B cell (primary cell): ENCODE measurements at regions not wholly inside any gene's neighbourhood (a gene's known extent, or its start where the extent isn't known, plus 50 kb on each side); places are given as distances from the start of the nearest gene placed in this dataset.

Source experiments
- ATAC-seq: fragments of 200-7000 bp; cut with Tn5 transposase; one replicate; pipeline ENCODE4 v1.10.0; 2021; ENCODE audit warnings: low read depth, mild to moderate bottlenecking, moderate number of reproducible peaks, moderate library complexity
- CTCF ChIA-PET: fragments of 350-600 bp; sonication (Branson Sonifier 250); formaldehyde crosslinking; loops from one replicate; lab custom pipeline; 2021; ENCODE audit warnings: antibody characterized with exemption, inconsistent platforms; lab: Charles Lee
- POLR2A ChIA-PET: fragments of 350-600 bp; sonication (Branson Sonifier 250); formaldehyde crosslinking; loops from one replicate; lab custom pipeline; 2021; ENCODE audit warnings: antibody characterized with exemption; lab: Charles Lee
- DNase-seq: peaks from one replicate; pipeline ENCODE4 v3.0.0; 2013
- H2AFZ ChIP-seq: 2 replicates; pipeline ENCODE4 v1.6.1; 2012; ENCODE audit warnings: mild to moderate bottlenecking, low read depth, low read length; ENCODE audit not compliant: insufficient read depth, poor library complexity, severe bottlenecking
- H3K27ac ChIP-seq, 2 donors: 1 replicate in 1 of 2; 2 replicates in 1 of 2; pipeline ENCODE4 v1.5.1; 2012 to 2013; ENCODE audit warnings: low read length in 2 of 2, mild to moderate bottlenecking in 2 of 2, moderate library complexity in 1 of 2
- H3K27me3 ChIP-seq, 4 experiments: fragments of 200-600 bp in 1 of 4; sonication (generic) in 1 of 4; replicated peaks in 1 of 4; 1 replicate in 2 of 4; 2 replicates in 2 of 4; pipeline versions ENCODE4 v1.6.1 to v1.7.0; 2013 to 2016; ENCODE audit warnings: low read length in 3 of 4, mild to moderate bottlenecking in 2 of 4, mixed read lengths in 1 of 4, moderate library complexity in 1 of 4; ENCODE audit not compliant: insufficient read depth in 4 of 4, control insufficient read depth in 3 of 4; ENCODE audit errors: control extremely low read depth in 1 of 4
- H3K36me3 ChIP-seq, 2 experiments: replicated peaks in 1 of 2; 1 replicate in 1 of 2; 2 replicates in 1 of 2; pipeline versions ENCODE4 v1.6.1 to v1.7.1; 2013; ENCODE audit warnings: low read length in 1 of 2; ENCODE audit not compliant: insufficient read depth in 2 of 2, control insufficient read depth in 1 of 2; ENCODE audit errors: control extremely low read depth in 1 of 2, extremely low read depth in 1 of 2
- H3K4me1 ChIP-seq, 2 donors: fragments of 200-600 bp in 1 of 2; sonication (generic) in 1 of 2; 1 replicate in 1 of 2; 2 replicates in 1 of 2; pipeline versions ENCODE4 v1.5.1 to v1.6.1; 2013 to 2017; ENCODE audit warnings: low read length in 2 of 2; ENCODE audit not compliant: control insufficient read depth in 2 of 2, insufficient read depth in 2 of 2
- H3K4me2 ChIP-seq: replicated peaks from 2 replicates; pipeline ENCODE3; 2012; ENCODE audit warnings: mild to moderate bottlenecking, low read depth, low read length; ENCODE audit not compliant: poor library complexity, severe bottlenecking
- H3K4me3 ChIP-seq, 5 experiments: fragments of 200-600 bp in 1 of 5; sonication (generic) in 1 of 5; 1 replicate in 3 of 5; 2 replicates in 2 of 5; pipeline versions ENCODE4 v1.5.1 to v1.7.0; 2011 to 2016; ENCODE audit warnings: low read length in 4 of 5, mild to moderate bottlenecking in 4 of 5, low read depth in 2 of 5, control low read depth in 1 of 5, moderate library complexity in 1 of 5; ENCODE audit not compliant: insufficient read depth in 1 of 5; ENCODE audit errors: control extremely low read depth in 1 of 5, extremely low read depth in 1 of 5
- H3K79me2 ChIP-seq: fragments of 200-600 bp; sonication (generic); one replicate; pipeline ENCODE4 v1.6.0; 2016; ENCODE audit warnings: low read length; ENCODE audit not compliant: control insufficient read depth, insufficient read depth
- H3K9ac ChIP-seq: fragments of 200-600 bp; sonication (generic); 2 replicates; pipeline ENCODE4 v1.6.1; 2017; ENCODE audit warnings: mild to moderate bottlenecking, low read length, moderate library complexity
- H3K9me3 ChIP-seq, 3 donors: one replicate each; pipeline versions ENCODE4 v1.6.1 to v1.7.1; 2013; ENCODE audit warnings: low read length in 2 of 3; ENCODE audit not compliant: control insufficient read depth in 2 of 3, insufficient read depth in 1 of 3; ENCODE audit errors: control extremely low read depth in 1 of 3
- H4K20me1 ChIP-seq: 2 replicates; pipeline ENCODE4 v1.6.0; 2012; ENCODE audit warnings: mild to moderate bottlenecking, low read length; ENCODE audit not compliant: insufficient read depth, control insufficient read depth, poor library complexity, severe bottlenecking
- H3K27ac Mint-ChIP-seq: one replicate; pipeline ENCODE4 v1.8.0; 2021; ENCODE audit warnings: mixed read lengths
- H3K27me3 Mint-ChIP-seq: one replicate; pipeline ENCODE4 v1.8.0; 2021; ENCODE audit warnings: mixed read lengths
- H3K4me1 Mint-ChIP-seq: one replicate; pipeline ENCODE4 v1.8.0; 2021; ENCODE audit warnings: mixed read lengths
- H3K4me3 Mint-ChIP-seq: one replicate; pipeline ENCODE4 v1.8.0; 2021; ENCODE audit warnings: mixed read lengths
- H3K9me3 Mint-ChIP-seq: one replicate; pipeline ENCODE4 v1.8.0; 2022; ENCODE audit warnings: mixed read lengths; ENCODE audit not compliant: insufficient read depth
- EZH2 ChIP-seq: IDR thresholded peaks from 2 replicates; pipeline ENCODE4 v1.6.1; 2012; ENCODE audit warnings: borderline replicate concordance, low read depth, mild to moderate bottlenecking, moderate library complexity, low read length; ENCODE audit not compliant: insufficient read depth, poor library complexity, severe bottlenecking
- WGBS: methylation state at CpG from one replicate; pipeline ENCODE4 v1.1.5; 2013; ENCODE audit warnings: missing lambda C conversion rate; ENCODE audit not compliant: insufficient coverage; 5-methylcytosine and 5-hydroxymethylcytosine counted together
- intact Hi-C: fragments of 100-400 bp; cut with micrococcal nuclease; formaldehyde crosslinking; loops from one replicate; pipeline ENCODE4 v1.10.0; 2022
- TF ChIP-seq, protein P1 (sequence below): fragments of 200-600 bp; IDR thresholded peaks from one replicate; pipeline ENCODE4 v1.8.0; 2022; ENCODE audit warnings: antibody characterized with exemption, mild to moderate bottlenecking

DNA sequence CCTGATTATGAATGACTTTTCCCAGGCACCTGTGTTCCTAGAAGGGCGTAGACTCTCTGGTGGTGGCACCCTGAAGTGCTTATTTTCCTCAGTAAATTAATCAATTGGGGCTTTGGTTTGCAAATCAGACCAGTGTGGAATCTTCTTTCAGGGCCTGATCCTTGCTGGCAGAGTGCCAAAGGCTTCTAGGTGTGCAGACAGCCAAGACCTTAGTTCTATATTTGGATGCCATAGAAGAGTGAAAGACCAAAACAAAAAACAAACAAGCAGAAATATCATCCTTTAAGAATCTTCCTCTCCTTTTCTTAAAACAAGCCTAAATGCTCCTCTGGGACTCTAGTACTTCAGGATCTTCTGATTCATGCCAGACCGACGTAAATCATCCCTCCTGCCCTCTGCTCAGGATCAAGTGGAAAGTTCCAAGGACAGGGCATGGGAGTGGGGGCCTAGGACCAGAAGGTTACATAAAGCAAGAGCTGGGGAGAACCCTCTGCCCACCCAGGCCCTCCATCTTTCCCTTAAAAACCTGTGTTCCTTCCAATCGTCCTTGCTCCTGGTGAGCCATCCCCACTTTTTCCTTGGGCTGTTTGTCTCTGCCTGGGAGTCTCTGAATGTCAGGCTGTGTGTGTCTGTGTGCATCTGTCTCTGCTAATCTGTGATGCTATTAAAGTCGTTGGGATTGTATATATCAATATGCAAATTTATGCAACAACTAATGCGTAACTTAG is 70.5 kb upstream of the MYLIP start:
- Mint-ChIP-seq H3K4me1 (no peaks in the 10 kb centered on the region), H3K27me3 (no peaks in the 10 kb centered on the region), H3K9me3 (no peaks in the 10 kb centered on the region), H3K4me3 (no peak overlapping the region), H3K27ac (no peak overlapping the region)
- H3K4me2 ChIP-seq: no peak overlapping the region
- intact Hi-C loops: no loop called here
- no peaks in the 10 kb centered on the region for H3K36me3 ChIP-seq
- CTCF ChIA-PET: no interaction called here
- no peaks in the 10 kb centered on the region for H3K79me2 ChIP-seq
- no peak overlapping the region for H2AFZ ChIP-seq
- POLR2A ChIA-PET: no interaction called here
- no peak for TF ChIP-seq EZH2
- TF ChIP-seq, protein P1, sequence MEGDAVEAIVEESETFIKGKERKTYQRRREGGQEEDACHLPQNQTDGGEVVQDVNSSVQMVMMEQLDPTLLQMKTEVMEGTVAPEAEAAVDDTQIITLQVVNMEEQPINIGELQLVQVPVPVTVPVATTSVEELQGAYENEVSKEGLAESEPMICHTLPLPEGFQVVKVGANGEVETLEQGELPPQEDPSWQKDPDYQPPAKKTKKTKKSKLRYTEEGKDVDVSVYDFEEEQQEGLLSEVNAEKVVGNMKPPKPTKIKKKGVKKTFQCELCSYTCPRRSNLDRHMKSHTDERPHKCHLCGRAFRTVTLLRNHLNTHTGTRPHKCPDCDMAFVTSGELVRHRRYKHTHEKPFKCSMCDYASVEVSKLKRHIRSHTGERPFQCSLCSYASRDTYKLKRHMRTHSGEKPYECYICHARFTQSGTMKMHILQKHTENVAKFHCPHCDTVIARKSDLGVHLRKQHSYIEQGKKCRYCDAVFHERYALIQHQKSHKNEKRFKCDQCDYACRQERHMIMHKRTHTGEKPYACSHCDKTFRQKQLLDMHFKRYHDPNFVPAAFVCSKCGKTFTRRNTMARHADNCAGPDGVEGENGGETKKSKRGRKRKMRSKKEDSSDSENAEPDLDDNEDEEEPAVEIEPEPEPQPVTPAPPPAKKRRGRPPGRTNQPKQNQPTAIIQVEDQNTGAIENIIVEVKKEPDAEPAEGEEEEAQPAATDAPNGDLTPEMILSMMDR: no peak
- H3K9me3 ChIP-seq: no peaks in the 10 kb centered on the region
- H3K27ac ChIP-seq: no peak overlapping the region
- no peaks in the 10 kb centered on the region for H3K27me3 ChIP-seq
- H3K9ac ChIP-seq: no peak overlapping the region
- no peaks in the 10 kb centered on the region for H3K4me1 ChIP-seq
- ATAC-seq (no peak), DNase-seq (no peak)
- H3K4me3 ChIP-seq: no peak overlapping the region
- no peaks in the 10 kb centered on the region for H4K20me1 ChIP-seq
- 90% methylated on average over 3 of the region's 6 CpGs for WGBS

DNA sequence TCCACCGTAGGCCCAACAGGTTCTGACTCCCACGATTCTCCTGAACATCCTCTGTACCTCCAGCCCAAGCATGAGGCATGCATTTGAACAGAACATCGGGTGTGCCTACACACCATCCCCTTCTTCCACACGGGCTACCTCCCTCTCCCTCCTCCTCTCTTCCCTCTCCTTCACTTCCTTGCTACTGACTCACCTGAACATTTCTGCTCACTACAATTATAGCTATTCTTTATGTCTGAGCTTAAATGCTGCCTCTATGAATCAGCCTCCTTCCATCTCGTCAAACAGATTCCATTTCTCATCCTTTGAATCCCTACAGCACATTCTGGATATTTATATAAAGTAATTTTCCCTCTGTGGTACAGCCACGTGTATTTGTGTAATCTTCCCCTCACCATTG is 71.4 kb upstream of the MYLIP start:
- no peak overlapping the region for H3K4me3 Mint-ChIP-seq
- no peaks in the 10 kb centered on the region for H3K27me3 Mint-ChIP-seq
- CTCF ChIA-PET: no interaction called here
- TF ChIP-seq, protein P1: no peak
- TF ChIP-seq EZH2: no peak
- Histone ChIP-seq H4K20me1 (no peaks in the 10 kb centered on the region), H3K4me3 (no peak overlapping the region), H3K4me1 (no peaks in the 10 kb centered on the region), H3K4me2 (no peak overlapping the region), H3K79me2 (no peaks in the 10 kb centered on the region), H3K27ac (no peak overlapping the region), H3K27me3 (no peaks in the 10 kb centered on the region), H2AFZ (no peak overlapping the region), H3K9me3 (no peaks in the 10 kb centered on the region), H3K9ac (no peak overlapping the region), H3K36me3 (no peaks in the 10 kb centered on the region)
- H3K4me1 Mint-ChIP-seq: no peaks in the 10 kb centered on the region
- no peak for ATAC-seq
- 94% methylated on average over 4 of the region's 6 CpGs for WGBS
- POLR2A ChIA-PET: no interaction called here
- intact Hi-C loops: no loop called here
- H3K27ac Mint-ChIP-seq: no peak overlapping the region
- no peak for DNase-seq
- no peaks in the 10 kb centered on the region for H3K9me3 Mint-ChIP-seq
